ENCODE measurements at regions not wholly inside any gene's neighbourhood (a gene's known extent, or its start where the extent isn't known, plus 50 kb on each side); places are given as distances from the start of the nearest gene placed in this dataset.

DNA sequence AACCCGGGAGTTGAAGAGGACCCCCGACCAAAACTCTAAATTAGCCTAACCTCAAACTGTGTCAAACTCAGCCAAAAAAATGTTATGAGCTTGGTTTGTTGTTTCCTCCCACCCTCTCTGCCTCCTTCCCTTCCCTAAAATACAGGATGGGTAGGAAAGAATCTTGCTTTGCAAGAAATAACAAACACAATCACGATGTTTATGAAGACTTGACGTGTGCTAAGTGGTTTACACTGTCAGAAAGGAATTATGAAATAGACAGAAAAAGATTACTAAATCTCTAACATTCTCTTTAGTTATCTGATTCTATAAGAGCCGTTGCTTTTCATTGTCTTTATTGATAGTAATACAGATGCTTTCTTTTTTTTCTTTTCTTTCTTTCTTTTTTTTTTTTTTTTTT lies 285.1 kb downstream of the BMP7 start:
- Histone ChIP-seq H3K9me3 (ENCODE audit: low read length) (peaks cover 5% of the 10 kb centered on the region), H3K9me2 (ENCODE audit: insufficient read depth, low read length) (no peaks in the 10 kb centered on the region), H3K79me2 (replicated peaks; ENCODE audit: insufficient read depth, low read length) (no peaks in the 10 kb centered on the region), H3K4me3 (ENCODE audit: low read length) (no peak overlapping the region), H3K27ac (ENCODE audit: low read length) (no peak overlapping the region), H3K27me3 (ENCODE audit: insufficient read depth, low read depth, low read length) (peaks cover 7% of the 10 kb centered on the region), H3K4me2 (ENCODE audit: low read length) (no peak overlapping the region), H3K9ac (ENCODE audit: low read length) (no peak overlapping the region), H2AFZ (ENCODE audit: low read depth, low read length) (no peak overlapping the region), H3F3A (ENCODE audit: insufficient read depth, low read length, poor library complexity, severe bottlenecking) (no peaks in the 10 kb centered on the region), H3K36me3 (ENCODE audit: insufficient read depth, low read length) (no peaks in the 10 kb centered on the region), H4K20me1 (ENCODE audit: insufficient read depth) (no peaks in the 10 kb centered on the region)
- TF ChIP-seq EP300 (conservative IDR thresholded peaks at IDR 0.05; ENCODE audit: poor library complexity, severe bottlenecking) = no peak
- no peak for TF ChIP-seq TAF1 (IDR thresholded peaks at IDR 0.05; ENCODE audit: low read depth)
- TF ChIP-seq, protein P1, sequence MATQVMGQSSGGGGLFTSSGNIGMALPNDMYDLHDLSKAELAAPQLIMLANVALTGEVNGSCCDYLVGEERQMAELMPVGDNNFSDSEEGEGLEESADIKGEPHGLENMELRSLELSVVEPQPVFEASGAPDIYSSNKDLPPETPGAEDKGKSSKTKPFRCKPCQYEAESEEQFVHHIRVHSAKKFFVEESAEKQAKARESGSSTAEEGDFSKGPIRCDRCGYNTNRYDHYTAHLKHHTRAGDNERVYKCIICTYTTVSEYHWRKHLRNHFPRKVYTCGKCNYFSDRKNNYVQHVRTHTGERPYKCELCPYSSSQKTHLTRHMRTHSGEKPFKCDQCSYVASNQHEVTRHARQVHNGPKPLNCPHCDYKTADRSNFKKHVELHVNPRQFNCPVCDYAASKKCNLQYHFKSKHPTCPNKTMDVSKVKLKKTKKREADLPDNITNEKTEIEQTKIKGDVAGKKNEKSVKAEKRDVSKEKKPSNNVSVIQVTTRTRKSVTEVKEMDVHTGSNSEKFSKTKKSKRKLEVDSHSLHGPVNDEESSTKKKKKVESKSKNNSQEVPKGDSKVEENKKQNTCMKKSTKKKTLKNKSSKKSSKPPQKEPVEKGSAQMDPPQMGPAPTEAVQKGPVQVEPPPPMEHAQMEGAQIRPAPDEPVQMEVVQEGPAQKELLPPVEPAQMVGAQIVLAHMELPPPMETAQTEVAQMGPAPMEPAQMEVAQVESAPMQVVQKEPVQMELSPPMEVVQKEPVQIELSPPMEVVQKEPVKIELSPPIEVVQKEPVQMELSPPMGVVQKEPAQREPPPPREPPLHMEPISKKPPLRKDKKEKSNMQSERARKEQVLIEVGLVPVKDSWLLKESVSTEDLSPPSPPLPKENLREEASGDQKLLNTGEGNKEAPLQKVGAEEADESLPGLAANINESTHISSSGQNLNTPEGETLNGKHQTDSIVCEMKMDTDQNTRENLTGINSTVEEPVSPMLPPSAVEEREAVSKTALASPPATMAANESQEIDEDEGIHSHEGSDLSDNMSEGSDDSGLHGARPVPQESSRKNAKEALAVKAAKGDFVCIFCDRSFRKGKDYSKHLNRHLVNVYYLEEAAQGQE (IDR thresholded peaks at IDR 0.05; ENCODE audit: borderline replicate concordance) = no peak
- TF ChIP-seq EZH2 (IDR thresholded peaks at IDR 0.05; ENCODE audit: borderline replicate concordance, insufficient read depth, low read length, poor library complexity, severe bottlenecking) = no peak
- TF ChIP-seq, protein P2, sequence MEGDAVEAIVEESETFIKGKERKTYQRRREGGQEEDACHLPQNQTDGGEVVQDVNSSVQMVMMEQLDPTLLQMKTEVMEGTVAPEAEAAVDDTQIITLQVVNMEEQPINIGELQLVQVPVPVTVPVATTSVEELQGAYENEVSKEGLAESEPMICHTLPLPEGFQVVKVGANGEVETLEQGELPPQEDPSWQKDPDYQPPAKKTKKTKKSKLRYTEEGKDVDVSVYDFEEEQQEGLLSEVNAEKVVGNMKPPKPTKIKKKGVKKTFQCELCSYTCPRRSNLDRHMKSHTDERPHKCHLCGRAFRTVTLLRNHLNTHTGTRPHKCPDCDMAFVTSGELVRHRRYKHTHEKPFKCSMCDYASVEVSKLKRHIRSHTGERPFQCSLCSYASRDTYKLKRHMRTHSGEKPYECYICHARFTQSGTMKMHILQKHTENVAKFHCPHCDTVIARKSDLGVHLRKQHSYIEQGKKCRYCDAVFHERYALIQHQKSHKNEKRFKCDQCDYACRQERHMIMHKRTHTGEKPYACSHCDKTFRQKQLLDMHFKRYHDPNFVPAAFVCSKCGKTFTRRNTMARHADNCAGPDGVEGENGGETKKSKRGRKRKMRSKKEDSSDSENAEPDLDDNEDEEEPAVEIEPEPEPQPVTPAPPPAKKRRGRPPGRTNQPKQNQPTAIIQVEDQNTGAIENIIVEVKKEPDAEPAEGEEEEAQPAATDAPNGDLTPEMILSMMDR (IDR thresholded peaks at IDR 0.05; ENCODE audit: poor library complexity, severe bottlenecking) = no peak
- no peak for TF ChIP-seq RAD21 (conservative IDR thresholded peaks at IDR 0.05)
- no peak for TF ChIP-seq POLR2AphosphoS5 (IDR thresholded peaks at IDR 0.05)
- no peak for TF ChIP-seq MXI1 (conservative IDR thresholded peaks at IDR 0.05; ENCODE audit: poor library complexity, severe bottlenecking)
- no peak for TF ChIP-seq SMC3 (conservative IDR thresholded peaks at IDR 0.05; ENCODE audit: poor library complexity)

DNA sequence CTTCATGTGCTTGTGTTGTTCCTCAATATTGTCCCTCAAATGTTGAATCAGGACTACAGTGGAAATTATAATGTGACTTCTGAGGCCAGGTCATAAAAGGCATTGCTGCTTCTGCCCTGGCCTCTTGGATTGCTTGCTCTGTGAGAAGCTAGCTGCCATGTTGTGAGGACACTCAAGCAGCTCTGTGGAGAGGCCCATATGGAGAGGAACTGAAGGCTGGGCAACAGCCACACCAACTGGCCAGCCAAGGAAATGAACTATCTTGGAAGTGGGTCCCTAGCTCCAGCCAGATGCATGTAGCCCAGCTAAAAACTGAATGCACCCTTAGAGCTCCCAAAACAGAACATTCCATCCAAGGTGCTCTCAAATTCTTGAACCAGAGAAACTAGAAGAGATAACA lies 282.6 kb downstream of the BMP7 start:
- H2AFZ ChIP-seq (ENCODE audit: low read depth, low read length) = no peak overlapping the region
- H3K9me3 ChIP-seq (ENCODE audit: low read length) = peaks cover 5% of the 10 kb centered on the region
- no peaks in the 10 kb centered on the region for H3K9me2 ChIP-seq (ENCODE audit: insufficient read depth, low read length)
- H3K79me2 ChIP-seq (replicated peaks; ENCODE audit: insufficient read depth, low read length) = no peaks in the 10 kb centered on the region
- no peaks in the 10 kb centered on the region for H4K20me1 ChIP-seq (ENCODE audit: insufficient read depth)
- H3K9ac ChIP-seq (ENCODE audit: low read length) = no peak overlapping the region
- TF ChIP-seq EZH2 (IDR thresholded peaks at IDR 0.05; ENCODE audit: borderline replicate concordance, insufficient read depth, low read length, poor library complexity, severe bottlenecking) (no peak), MXI1 (conservative IDR thresholded peaks at IDR 0.05; ENCODE audit: poor library complexity, severe bottlenecking) (no peak), SMC3 (conservative IDR thresholded peaks at IDR 0.05; ENCODE audit: poor library complexity) (no peak)
- TF ChIP-seq, protein P1 (IDR thresholded peaks at IDR 0.05; ENCODE audit: borderline replicate concordance) = no peak
- TF ChIP-seq, protein P2 (IDR thresholded peaks at IDR 0.05; ENCODE audit: poor library complexity, severe bottlenecking) = no peak
- H3K4me3 ChIP-seq (ENCODE audit: low read length) = no peak overlapping the region
- H3K36me3 ChIP-seq (ENCODE audit: insufficient read depth, low read length) = no peaks in the 10 kb centered on the region
- no peak overlapping the region for H3K27ac ChIP-seq (ENCODE audit: low read length)
- no peaks in the 10 kb centered on the region for H3K27me3 ChIP-seq (ENCODE audit: insufficient read depth, low read depth, low read length)
- H3F3A ChIP-seq (ENCODE audit: insufficient read depth, low read length, poor library complexity, severe bottlenecking) = no peaks in the 10 kb centered on the region
- no peak overlapping the region for H3K4me2 ChIP-seq (ENCODE audit: low read length)
